ENCODE measurements at regions not wholly inside any gene's neighbourhood (a gene's known extent, or its start where the extent isn't known, plus 50 kb on each side); places are given as distances from the start of the nearest gene placed in this dataset.
A peak's percentile ranks its signal among the peaks of the same experiment; 100 is the strongest.

- Histone ChIP-seq H3K27me3 (ENCODE audit: control insufficient read depth, insufficient read depth, low read length) (no peaks in the 10 kb centered on the region), H3K4me1 (ENCODE audit: control insufficient read depth, extremely low read depth, insufficient read depth, low read length) (no peaks in the 10 kb centered on the region), H3K4me3 (replicated peaks in 1 of 4; ENCODE audit: control extremely low read depth in 1 of 4, insufficient read depth in 1 of 4, low read depth in 3 of 4, low read length in 4 of 4) (no peak overlapping the region), H3K27ac (ENCODE audit: insufficient read depth, low read length) (no peak overlapping the region), H3K36me3 (ENCODE audit: control insufficient read depth, insufficient read depth, low read length) (no peaks in the 10 kb centered on the region), H2AFZ (ENCODE audit: low read length) (no peak overlapping the region), H3K9me3 (ENCODE audit: control insufficient read depth, insufficient read depth, low read depth, low read length) (no peaks in the 10 kb centered on the region), H3K79me2 (ENCODE audit: control insufficient read depth, insufficient read depth, low read length) (no peaks in the 10 kb centered on the region), H3K9ac (ENCODE audit: insufficient read depth, low read length) (no peak overlapping the region), H4K20me1 (ENCODE audit: control insufficient read depth, extremely low read depth, insufficient read depth, low read length) (no peaks in the 10 kb centered on the region), H3K4me2 (ENCODE audit: extremely low read depth, insufficient read depth, low read length) (no peak overlapping the region)
- DNase-seq (ENCODE audit: low read depth in 2 of 2) = no peak
- TF ChIP-seq EZH2 (IDR thresholded peaks at IDR 0.05; ENCODE audit: low read length, missing control alignments) (no peak), CTCF (conservative IDR thresholded peaks at IDR 0.05 in 1 of 2, IDR thresholded peaks at IDR 0.05 in 1 of 2; ENCODE audit: low read depth in 1 of 2, low read length in 2 of 2) (no peak)
Measured at GRCh38 chr6:23348185-23348584, 777.8 kb upstream of the NRSN1 start.

- TF ChIP-seq EZH2 (IDR thresholded peaks at IDR 0.05; ENCODE audit: low read length, missing control alignments) (no peak), CTCF (conservative IDR thresholded peaks at IDR 0.05 in 1 of 2, IDR thresholded peaks at IDR 0.05 in 1 of 2; ENCODE audit: low read depth in 1 of 2, low read length in 2 of 2) (no peak)
- peak; percentile 77 to 86 for DNase-seq (ENCODE audit: low read depth in 2 of 2)
- Histone ChIP-seq H3K79me2 (ENCODE audit: control insufficient read depth, insufficient read depth, low read length) (no peaks in the 10 kb centered on the region), H3K4me2 (ENCODE audit: extremely low read depth, insufficient read depth, low read length) (no peak overlapping the region), H3K9me3 (ENCODE audit: control insufficient read depth, insufficient read depth, low read depth, low read length) (no peaks in the 10 kb centered on the region), H3K4me1 (ENCODE audit: control insufficient read depth, extremely low read depth, insufficient read depth, low read length) (no peaks in the 10 kb centered on the region), H2AFZ (ENCODE audit: low read length) (no peak overlapping the region), H3K27ac (ENCODE audit: insufficient read depth, low read length) (no peak overlapping the region), H3K9ac (ENCODE audit: insufficient read depth, low read length) (no peak overlapping the region), H4K20me1 (ENCODE audit: control insufficient read depth, extremely low read depth, insufficient read depth, low read length) (no peaks in the 10 kb centered on the region), H3K36me3 (ENCODE audit: control insufficient read depth, insufficient read depth, low read length) (no peaks in the 10 kb centered on the region), H3K27me3 (ENCODE audit: control insufficient read depth, insufficient read depth, low read length) (no peaks in the 10 kb centered on the region), H3K4me3 (replicated peaks in 1 of 4; ENCODE audit: control extremely low read depth in 1 of 4, insufficient read depth in 1 of 4, low read depth in 3 of 4, low read length in 4 of 4) (no peak overlapping the region)
Measured at GRCh38 chr6:23349521-23350147, 776.4 kb upstream of the NRSN1 start.

- no peaks in the 10 kb centered on the region for H3K4me1 ChIP-seq (ENCODE audit: control insufficient read depth, extremely low read depth, insufficient read depth, low read length)
- no peak overlapping the region for H3K9ac ChIP-seq (ENCODE audit: insufficient read depth, low read length)
- no peak overlapping the region for H2AFZ ChIP-seq (ENCODE audit: low read length)
- H3K9me3 ChIP-seq (ENCODE audit: control insufficient read depth, insufficient read depth, low read depth, low read length) = no peaks in the 10 kb centered on the region
- DNase-seq (ENCODE audit: low read depth in 2 of 2) = peak in 1 of 2 donors; percentile 7
- H3K27me3 ChIP-seq (ENCODE audit: control insufficient read depth, insufficient read depth, low read length) = no peaks in the 10 kb centered on the region
- TF ChIP-seq EZH2 (IDR thresholded peaks at IDR 0.05; ENCODE audit: low read length, missing control alignments) (no peak), CTCF (conservative IDR thresholded peaks at IDR 0.05 in 1 of 2, IDR thresholded peaks at IDR 0.05 in 1 of 2; ENCODE audit: low read depth in 1 of 2, low read length in 2 of 2) (no peak)
- no peaks in the 10 kb centered on the region for H3K79me2 ChIP-seq (ENCODE audit: control insufficient read depth, insufficient read depth, low read length)
- no peak overlapping the region for H3K4me2 ChIP-seq (ENCODE audit: extremely low read depth, insufficient read depth, low read length)
- H3K27ac ChIP-seq (ENCODE audit: insufficient read depth, low read length) = no peak overlapping the region
- H3K4me3 ChIP-seq (replicated peaks in 1 of 4; ENCODE audit: control extremely low read depth in 1 of 4, insufficient read depth in 1 of 4, low read depth in 3 of 4, low read length in 4 of 4) = no peak overlapping the region
- no peaks in the 10 kb centered on the region for H4K20me1 ChIP-seq (ENCODE audit: control insufficient read depth, extremely low read depth, insufficient read depth, low read length)
- H3K36me3 ChIP-seq (ENCODE audit: control insufficient read depth, insufficient read depth, low read length) = no peaks in the 10 kb centered on the region
Measured at GRCh38 chr6:23350752-23351453, 775.1 kb upstream of the NRSN1 start.
